Fibroblast of the aortic adventitia (primary cell): ENCODE measurements at regions not wholly inside any gene's neighbourhood (a gene's known extent, or its start where the extent isn't known, plus 50 kb on each side); places are given as distances from the start of the nearest gene placed in this dataset.
A peak's percentile ranks its signal among the peaks of the same experiment; 100 is the strongest.

Experiments used
- DNase-seq: peaks from one replicate; pipeline ENCODE4 v3.0.0-alpha.2; 2010; ENCODE audit warnings: low read depth
- H3K4me3 ChIP-seq: 2 replicates; pipeline ENCODE4 v1.5.1; 2011; ENCODE audit warnings: low read depth, mild to moderate bottlenecking, control low read depth, low read length, moderate library complexity
- CTCF ChIP-seq: IDR thresholded peaks from 2 replicates; pipeline ENCODE4 v1.5.1; 2011; ENCODE audit warnings: mild to moderate bottlenecking, low read length, control low read depth, inconsistent platforms; ENCODE audit not compliant: insufficient read depth

GRCh38 chr3:117272876-117273523 lies 563.4 kb downstream of the TUSC7 start:
- no peak overlapping the region for H3K4me3 ChIP-seq
- TF ChIP-seq CTCF: no peak
- DNase-seq: no peak

- TF ChIP-seq CTCF: no peak
- no peak for DNase-seq
- H3K4me3 ChIP-seq: no peak overlapping the region
These were observed 568.2 kb downstream of the TUSC7 start for GRCh38 chr3:117277816-117278215.

GRCh38 chr3:117278424-117279190 lies 569.0 kb downstream of the TUSC7 start:
- DNase-seq: peak; percentile 1
- H3K4me3 ChIP-seq: no peak overlapping the region
- no peak for TF ChIP-seq CTCF

GRCh38 chr3:117281371-117281770 lies 571.8 kb downstream of the TUSC7 start:
- DNase-seq: peak; percentile 12
- H3K4me3 ChIP-seq: no peak overlapping the region
- no peak for TF ChIP-seq CTCF

GRCh38 chr3:117282566-117282965 lies 573.0 kb downstream of the TUSC7 start:
- no peak for DNase-seq
- no peak overlapping the region for H3K4me3 ChIP-seq
- no peak for TF ChIP-seq CTCF

- no peak for DNase-seq
- H3K4me3 ChIP-seq: no peak overlapping the region
- no peak for TF ChIP-seq CTCF
These were observed 576.2 kb downstream of the TUSC7 start for GRCh38 chr3:117285737-117286136.
